ENCODE measurements at regions not wholly inside any gene's neighbourhood (a gene's known extent, or its start where the extent isn't known, plus 50 kb on each side); places are given as distances from the start of the nearest gene placed in this dataset.
"Not testable (repeated sequence)": the region's sequence is repeated elsewhere in the genome, so short reads cannot be mapped to it uniquely, and the experiment has no call there.

GRCh38 chr3:152151216-152151876, 117.4 kb upstream of the MBNL1 start:
- Mint-ChIP-seq H3K36me3 (ENCODE audit: insufficient read depth in 1 of 3, low read depth in 3 of 3) (peaks cover 0 to 4% (median 2%) of the 10 kb centered on the region in 3 experiments; a peak in 1 of 7 replicates), H3K27me3 (ENCODE audit: low read depth) (no peaks in the 10 kb centered on the region), H3K27ac (no peak overlapping the region), H3K4me3 (no peak overlapping the region), H3K9me3 (no peaks in the 10 kb centered on the region; a peak in 1 of 5 replicates), H3K4me1 (peaks cover 21 to 29% of the 10 kb centered on the region in 2 experiments)
- peaks cover 4% of the 10 kb centered on the region for H3K4me1 ChIP-seq (ENCODE audit: insufficient read depth, low read length)
- H3K27ac ChIP-seq (ENCODE audit: insufficient read length, low read depth, low read length): no peak overlapping the region
- H2BK15ac ChIP-seq (ENCODE audit: low read depth, low read length): no peak overlapping the region
- H2BK20ac ChIP-seq (ENCODE audit: low read depth, low read length, poor library complexity, severe bottlenecking): no peak overlapping the region
- no peaks in the 10 kb centered on the region for H4K20me1 ChIP-seq (ENCODE audit: control insufficient read depth, insufficient read depth, insufficient read length)
- H4K8ac ChIP-seq (replicated peaks; ENCODE audit: insufficient read length, low read depth, low read length): no peak overlapping the region
- H4K5ac ChIP-seq (ENCODE audit: insufficient read length, low read depth, low read length): no peak overlapping the region
- H3K56ac ChIP-seq (ENCODE audit: insufficient read length, low read depth, low read length): no peak overlapping the region
- H3K9me3 ChIP-seq (ENCODE audit: control insufficient read depth, low read depth, low read length): no peaks in the 10 kb centered on the region
- no peak overlapping the region for H4K91ac ChIP-seq (ENCODE audit: insufficient read length, low read depth, low read length)
- no CpG with 5 or more reads among the region's 8 CpGs for WGBS (ENCODE audit: extremely low coverage, insufficient read length, low lambda C conversion rate)
- no peak overlapping the region for H2AK5ac ChIP-seq (ENCODE audit: insufficient read length, low read length)
- H3K79me1 ChIP-seq (ENCODE audit: insufficient read depth, low read depth, low read length, poor library complexity, severe bottlenecking): no peaks in the 10 kb centered on the region
- no peak overlapping the region for H2BK12ac ChIP-seq (ENCODE audit: insufficient read length, low read depth, low read length)
- no peaks in the 10 kb centered on the region for H3K27me3 ChIP-seq (ENCODE audit: insufficient read depth, low read length)
- H3K79me2 ChIP-seq (ENCODE audit: insufficient read depth, low read length): no peaks in the 10 kb centered on the region
- H3K9ac ChIP-seq (ENCODE audit: extremely low read depth, insufficient read length, low read length): no peak overlapping the region
- H2BK5ac ChIP-seq (ENCODE audit: insufficient read length, low read length): no peak overlapping the region
- H3T11ph ChIP-seq (ENCODE audit: low read length): no peak overlapping the region
- H3K14ac ChIP-seq (ENCODE audit: insufficient read depth, low read length): no peak overlapping the region
- H2BK120ac ChIP-seq (ENCODE audit: low read depth, low read length, poor library complexity, severe bottlenecking): no peak overlapping the region
- TF ChIP-seq CTCF (conservative IDR thresholded peaks at IDR 0.05): no peak
- no peak overlapping the region for H3K18ac ChIP-seq (ENCODE audit: insufficient read length, low read depth, low read length)
- H2AFZ ChIP-seq (ENCODE audit: low read length): no peak overlapping the region
- no peaks in the 10 kb centered on the region for H3K23me2 ChIP-seq (ENCODE audit: insufficient read length, low read depth, low read length, poor library complexity, severe bottlenecking)
- no peak overlapping the region for H3K4ac ChIP-seq (ENCODE audit: low read depth, low read length)
- H3K4me2 ChIP-seq (ENCODE audit: insufficient read depth, insufficient read length, low read length): no peak overlapping the region
- no peak for DNase-seq
- H3K23ac ChIP-seq (ENCODE audit: insufficient read length, low read depth, low read length): no peak overlapping the region

- no CpG with 5 or more reads among the region's 42 CpGs for WGBS (ENCODE audit: extremely low coverage, insufficient read length, low lambda C conversion rate)
- H3K9ac ChIP-seq (ENCODE audit: extremely low read depth, insufficient read length, low read length); DNase-seq: not testable (repeated sequence)
Observed at GRCh38 chr3:152151877-152152765, 116.6 kb upstream of the MBNL1 start.

More at GRCh38 chr3:152151877-152152765, 116.6 kb upstream of the MBNL1 start:
- H4K20me1 ChIP-seq (ENCODE audit: control insufficient read depth, insufficient read depth, insufficient read length); H3K18ac ChIP-seq (ENCODE audit: insufficient read length, low read depth, low read length); H3T11ph ChIP-seq (ENCODE audit: low read length); H3K23ac ChIP-seq (ENCODE audit: insufficient read length, low read depth, low read length); H3K79me1 ChIP-seq (ENCODE audit: insufficient read depth, low read depth, low read length, poor library complexity, severe bottlenecking); H2BK20ac ChIP-seq (ENCODE audit: low read depth, low read length, poor library complexity, severe bottlenecking); H3K36me3 Mint-ChIP-seq (ENCODE audit: insufficient read depth in 1 of 3, low read depth in 3 of 3); H2BK5ac ChIP-seq (ENCODE audit: insufficient read length, low read length); H3K9me3 ChIP-seq (ENCODE audit: control insufficient read depth, low read depth, low read length); H3K14ac ChIP-seq (ENCODE audit: insufficient read depth, low read length); H2BK12ac ChIP-seq (ENCODE audit: insufficient read length, low read depth, low read length); H3K4me2 ChIP-seq (ENCODE audit: insufficient read depth, insufficient read length, low read length); H3K27ac Mint-ChIP-seq; H3K4me3 Mint-ChIP-seq; H2BK120ac ChIP-seq (ENCODE audit: low read depth, low read length, poor library complexity, severe bottlenecking); H3K9me3 Mint-ChIP-seq; H3K56ac ChIP-seq (ENCODE audit: insufficient read length, low read depth, low read length); H4K5ac ChIP-seq (ENCODE audit: insufficient read length, low read depth, low read length); H3K23me2 ChIP-seq (ENCODE audit: insufficient read length, low read depth, low read length, poor library complexity, severe bottlenecking); H4K8ac ChIP-seq (replicated peaks; ENCODE audit: insufficient read length, low read depth, low read length); H3K27ac ChIP-seq (ENCODE audit: insufficient read length, low read depth, low read length); H3K27me3 Mint-ChIP-seq (ENCODE audit: low read depth); H3K4me1 ChIP-seq (ENCODE audit: insufficient read depth, low read length); H2AK5ac ChIP-seq (ENCODE audit: insufficient read length, low read length); H4K91ac ChIP-seq (ENCODE audit: insufficient read length, low read depth, low read length); H3K27me3 ChIP-seq (ENCODE audit: insufficient read depth, low read length); H3K4ac ChIP-seq (ENCODE audit: low read depth, low read length); H2AFZ ChIP-seq (ENCODE audit: low read length); H3K79me2 ChIP-seq (ENCODE audit: insufficient read depth, low read length); H2BK15ac ChIP-seq (ENCODE audit: low read depth, low read length): not testable (repeated sequence)
- H3K4me1 Mint-ChIP-seq: peaks cover 21 to 29% of the 10 kb centered on the region in 2 experiments

All from H9 (cell line).